A549 (cell line): ENCODE measurements at regions not wholly inside any gene's neighbourhood (a gene's known extent, or its start where the extent isn't known, plus 50 kb on each side); places are given as distances from the start of the nearest gene placed in this dataset.

Experiments used
- BHLHE40 ChIP-seq: IDR thresholded peaks from 2 replicates; pipeline ENCODE4 v1.6.1; 2012; ENCODE audit warnings: low read depth, low read length, inconsistent platforms
- CHD4 ChIP-seq: fragments of 200-600 bp; sonication (generic); IDR thresholded peaks from 2 replicates; pipeline ENCODE4 v1.6.1; 2016; ENCODE audit warnings: antibody characterized with exemption, mild to moderate bottlenecking, borderline replicate concordance
- CTCF ChIP-seq: fragments of >200 bp; sonication (Bioruptor Twin); formaldehyde crosslinking; IDR thresholded peaks from 3 replicates; pipeline ENCODE4 v1.5.1; 2016
- ESRRA ChIP-seq: fragments of 150-350 bp; IDR thresholded peaks from 2 replicates; pipeline ENCODE4 v1.6.1; 2014; ENCODE audit warnings: mild to moderate bottlenecking, low read length, borderline replicate concordance
- HOXB13 ChIP-seq: fragments of 250-450 bp; sonication (Bioruptor Pico); IDR thresholded peaks from 2 replicates; pipeline ENCODE4 v1.5.0; 2020; ENCODE audit warnings: low read depth, mild to moderate bottlenecking, moderate library complexity
- KDM5A ChIP-seq: fragments of 200-600 bp; sonication (generic); IDR thresholded peaks from 2 replicates; pipeline ENCODE4 v1.6.1; 2016; ENCODE audit warnings: antibody characterized with exemption, mild to moderate bottlenecking
- MAX ChIP-seq: IDR thresholded peaks from 2 replicates; pipeline ENCODE4 v1.6.1; 2012
- MAZ ChIP-seq: fragments of 150-350 bp; IDR thresholded peaks from 2 replicates; pipeline ENCODE4 v1.6.1; 2014; ENCODE audit warnings: antibody characterized with exemption, low read depth, low read length, borderline replicate concordance
- PHF8 ChIP-seq: fragments of 200-600 bp; sonication (generic); IDR thresholded peaks from 2 replicates; pipeline ENCODE4 v1.6.1; 2016; ENCODE audit warnings: low read depth, mild to moderate bottlenecking, antibody characterized with exemption, moderate library complexity, borderline replicate concordance
- POLR2A ChIP-seq: IDR thresholded peaks from 2 replicates; pipeline ENCODE4 v1.6.1; 2012; ENCODE audit warnings: mild to moderate bottlenecking, low read length
- POLR2AphosphoS2 ChIP-seq: conservative IDR thresholded peaks from 2 replicates; pipeline ENCODE4 v1.6.1; 2012; ENCODE audit warnings: low read length, improper control_type of control experiment, inconsistent platforms
- RAD21 ChIP-seq, 2 experiments: fragments of >200 bp in 1 of 2; sonication (Bioruptor Twin) in 1 of 2; formaldehyde crosslinking in 1 of 2; IDR thresholded peaks in 1 of 2; conservative IDR thresholded peaks in 1 of 2; 2 replicates in 1 of 2; 3 replicates in 1 of 2; pipeline ENCODE4 v1.6.1; 2012 to 2018; ENCODE audit warnings: inconsistent platforms in 1 of 2
- RCOR1 ChIP-seq: fragments of 150-350 bp; IDR thresholded peaks from 2 replicates; pipeline ENCODE4 v1.6.1; 2014; ENCODE audit warnings: antibody characterized with exemption, low read length, low read depth
- REST ChIP-seq: fragments of 200-600 bp; sonication (generic); IDR thresholded peaks from 2 replicates; pipeline ENCODE4 v1.6.1; 2016; ENCODE audit warnings: antibody characterized with exemption, mild to moderate bottlenecking, moderate library complexity

GRCh38 chr2:105490204-105490603 lies 91.4 kb upstream of the FHL2 start:
- TF ChIP-seq PHF8 = no peak
- no peak for TF ChIP-seq CHD4
- no peak for TF ChIP-seq MAX
- TF ChIP-seq CTCF = no peak
- TF ChIP-seq RCOR1 = no peak
- no peak for TF ChIP-seq ESRRA
- no peak for TF ChIP-seq HOXB13
- no peak for TF ChIP-seq POLR2AphosphoS2
- no peak for TF ChIP-seq BHLHE40
- TF ChIP-seq MAZ = no peak
- no peak for TF ChIP-seq RAD21 (conservative IDR thresholded peaks at IDR 0.05 in 1 of 2, IDR thresholded peaks at IDR 0.05 in 1 of 2)
- no peak for TF ChIP-seq REST
- TF ChIP-seq KDM5A = no peak
- no peak for TF ChIP-seq POLR2A
